IMR-90 (cell line): ENCODE measurements at regions not wholly inside any gene's neighbourhood (a gene's known extent, or its start where the extent isn't known, plus 50 kb on each side); places are given as distances from the start of the nearest gene placed in this dataset.
A peak's percentile ranks its signal among the peaks of the same experiment; 100 is the strongest.

Experiments
- ATAC-seq: fragments of 200-7000 bp; cut with Tn5 transposase; 2 replicates; pipeline ENCODE4 v1.9.1; 2020; ENCODE audit warnings: low read depth, mild to moderate bottlenecking, moderate library complexity
- BruUV-seq: library from RNA; stranded (reverse); fragments of 400-500 nt; replicated peaks from 2 replicates; lab custom pipeline; 2021; lab: Mats Ljungman, UMichigan
- CTCF ChIA-PET: fragments of 300-600 bp; formaldehyde crosslinking; extraction: SDS; loops from one replicate; lab custom pipeline; 2021; ENCODE audit warnings: antibody characterized with exemption; lab: Yijun Ruan, JAX
- POLR2A ChIA-PET: fragments of 300-600 bp; sonication (Branson Sonifier 250); formaldehyde crosslinking; loops from one replicate; lab custom pipeline; 2022; ENCODE audit warnings: antibody characterized with exemption; ENCODE audit not compliant: unreplicated experiment; lab: Charles Lee
- DNase-seq: peaks from one replicate; pipeline ENCODE4 v3.0.0; 2013
- H2AFZ ChIP-seq: replicated peaks from 2 replicates; pipeline ENCODE3; 2013; ENCODE audit warnings: low read length, mild to moderate bottlenecking; ENCODE audit not compliant: poor library complexity
- H2AK5ac ChIP-seq: 2 replicates; pipeline ENCODE4 v1.6.1; 2013; ENCODE audit warnings: low read depth, low read length, inconsistent platforms
- H2AK9ac ChIP-seq: replicated peaks from 2 replicates; pipeline ENCODE3; 2013; ENCODE audit warnings: mild to moderate bottlenecking, low read depth, low read length, moderate library complexity; ENCODE audit not compliant: poor library complexity
- H2BK120ac ChIP-seq: 2 replicates; pipeline ENCODE4 v1.6.1; 2013; ENCODE audit warnings: low read depth, low read length, inconsistent platforms
- H2BK15ac ChIP-seq: 3 replicates; pipeline ENCODE4 v1.6.1; 2013; ENCODE audit warnings: low read depth, low read length, inconsistent platforms
- H2BK20ac ChIP-seq: 2 replicates; pipeline ENCODE4 v1.6.1; 2013; ENCODE audit warnings: low read depth, mild to moderate bottlenecking, inconsistent platforms, low read length, moderate library complexity
- H2BK5ac ChIP-seq: 2 replicates; pipeline ENCODE4 v1.6.1; 2013; ENCODE audit warnings: mild to moderate bottlenecking, low read depth, low read length, inconsistent platforms; ENCODE audit not compliant: poor library complexity, severe bottlenecking
- H3K14ac ChIP-seq: replicated peaks from 2 replicates; pipeline ENCODE4 v1.6.1; 2013; ENCODE audit warnings: low read depth, low read length, inconsistent platforms
- H3K18ac ChIP-seq: 2 replicates; pipeline ENCODE4 v1.6.1; 2013; ENCODE audit warnings: low read depth, low read length, control low read depth
- H3K23ac ChIP-seq: 2 replicates; pipeline ENCODE4 v1.6.1; 2013; ENCODE audit warnings: low read depth, low read length, inconsistent platforms
- H3K27ac ChIP-seq: 2 replicates; pipeline ENCODE4 v1.5.1; 2013; ENCODE audit warnings: mild to moderate bottlenecking, control low read depth, low read length; ENCODE audit not compliant: insufficient read depth
- H3K27me3 ChIP-seq: 2 replicates; pipeline ENCODE4 v1.6.1; 2013; ENCODE audit warnings: low read length; ENCODE audit not compliant: control insufficient read depth, insufficient read depth
- H3K36me3 ChIP-seq: 2 replicates; pipeline ENCODE4 v1.6.1; 2013; ENCODE audit warnings: low read length, mixed read lengths; ENCODE audit not compliant: control insufficient read depth, insufficient read depth
- H3K4ac ChIP-seq: 2 replicates; pipeline ENCODE4 v1.6.1; 2013; ENCODE audit warnings: low read depth, low read length, inconsistent platforms
- H3K4me1 ChIP-seq: 2 replicates; pipeline ENCODE4 v1.6.1; 2013; ENCODE audit warnings: low read length, mixed read lengths; ENCODE audit not compliant: control insufficient read depth, insufficient read depth
- H3K4me2 ChIP-seq: 2 replicates; pipeline ENCODE4 v1.6.1; 2013; ENCODE audit warnings: low read depth, mild to moderate bottlenecking, control low read depth, low read length, moderate library complexity
- H3K4me3 ChIP-seq: 2 replicates; pipeline ENCODE4 v1.5.1; 2013; ENCODE audit warnings: low read depth, mild to moderate bottlenecking, control low read depth, low read length, moderate library complexity; ENCODE audit not compliant: insufficient read depth
- H3K56ac ChIP-seq: 2 replicates; pipeline ENCODE4 v1.6.1; 2013; ENCODE audit warnings: low read length, inconsistent platforms; ENCODE audit not compliant: insufficient read depth; ENCODE audit errors: extremely low read depth
- H3K79me1 ChIP-seq, 2 experiments: 2 replicates each; pipeline ENCODE4 v1.6.1; 2013; ENCODE audit warnings: low read length in 2 of 2, inconsistent platforms in 1 of 2, low read depth in 1 of 2
- H3K9ac ChIP-seq: 2 replicates; pipeline ENCODE4 v1.6.1; 2013; ENCODE audit warnings: low read depth, low read length, control low read depth
- H3K9me1 ChIP-seq: 2 replicates; pipeline ENCODE4 v1.6.1; 2013; ENCODE audit warnings: low read length, inconsistent platforms; ENCODE audit not compliant: insufficient read depth
- H3K9me3 ChIP-seq: 2 replicates; pipeline ENCODE4 v1.6.1; 2013; ENCODE audit warnings: low read length; ENCODE audit not compliant: control insufficient read depth, insufficient read depth
- H4K20me1 ChIP-seq: 2 replicates; pipeline ENCODE4 v1.6.1; 2013; ENCODE audit warnings: low read length, inconsistent platforms; ENCODE audit not compliant: insufficient read depth
- H4K5ac ChIP-seq: 2 replicates; pipeline ENCODE4 v1.6.1; 2013; ENCODE audit warnings: mild to moderate bottlenecking, low read depth, low read length, control low read depth
- H4K8ac ChIP-seq, 2 experiments: 2 replicates each; pipeline ENCODE4 v1.6.1; 2013; ENCODE audit warnings: low read depth in 2 of 2, low read length in 2 of 2, control low read depth in 1 of 2, inconsistent platforms in 1 of 2
- H4K91ac ChIP-seq: 2 replicates; pipeline ENCODE4 v1.6.1; 2013; ENCODE audit warnings: low read depth, low read length, inconsistent platforms; ENCODE audit not compliant: insufficient read depth
- BHLHE40 ChIP-seq: fragments of 150-350 bp; IDR thresholded peaks from 2 replicates; pipeline ENCODE4 v1.6.1; 2016; ENCODE audit warnings: mild to moderate bottlenecking, low read depth, low read length
- MAFK ChIP-seq: IDR thresholded peaks from 2 replicates; pipeline ENCODE4 v1.6.1; 2012; ENCODE audit warnings: low read depth, low read length, improper control_type of control experiment
- MAZ ChIP-seq: IDR thresholded peaks from 2 replicates; pipeline ENCODE4 v1.6.1; 2012; ENCODE audit warnings: low read depth, mild to moderate bottlenecking, low read length, improper control_type of control experiment, moderate library complexity, borderline replicate concordance
- MXI1 ChIP-seq: IDR thresholded peaks from 2 replicates; pipeline ENCODE4 v1.6.1; 2012; ENCODE audit warnings: low read depth, mild to moderate bottlenecking, low read length, moderate library complexity, borderline replicate concordance
- NFE2L2 ChIP-seq: fragments of 150-350 bp; IDR thresholded peaks from 2 replicates; pipeline ENCODE4 v1.6.1; 2016; ENCODE audit warnings: low read depth, mild to moderate bottlenecking, low read length
- POLR2A ChIP-seq: IDR thresholded peaks from 2 replicates; pipeline ENCODE4 v1.6.1; 2012; ENCODE audit warnings: mild to moderate bottlenecking, low read depth, low read length
- RAD21 ChIP-seq: IDR thresholded peaks from 2 replicates; pipeline ENCODE4 v1.6.1; 2012; ENCODE audit warnings: low read length, improper control_type of control experiment
- RFX5 ChIP-seq: IDR thresholded peaks from 2 replicates; pipeline ENCODE4 v1.8.0; 2012; ENCODE audit warnings: low read depth, mild to moderate bottlenecking, low read length, moderate library complexity
- SMC3 ChIP-seq: fragments of 150-350 bp; IDR thresholded peaks from 2 replicates; pipeline ENCODE4 v1.6.1; 2016; ENCODE audit warnings: low read depth, mild to moderate bottlenecking, antibody characterized with exemption, low read length, moderate library complexity
- USF2 ChIP-seq: fragments of 150-350 bp; IDR thresholded peaks from 2 replicates; pipeline ENCODE4 v1.6.1; 2017; ENCODE audit warnings: mild to moderate bottlenecking, antibody characterized with exemption, low read length, low read depth
- WGBS, 2 experiments: methylation state at CpG; one replicate each; pipeline versions ENCODE4 v1.1.5 to v1.1.7; 2013; ENCODE audit warnings: missing lambda C conversion rate in 2 of 2; ENCODE audit not compliant: insufficient read length in 1 of 2; ENCODE audit errors: extremely low coverage in 2 of 2; 5-methylcytosine and 5-hydroxymethylcytosine counted together
- dilution Hi-C: fragments of 300-500 bp; cut with HindIII; formaldehyde crosslinking; loops from one replicate; pipeline ENCODE4 v1.14.3; 2018; ENCODE audit warnings: low sequenced_read_pairs; ENCODE audit not compliant: unreplicated experiment
- in situ Hi-C: fragments of 300-500 bp; cut with MboI; formaldehyde crosslinking; loops from 3 replicates; pipeline ENCODE4 v1.14.3; 2019; ENCODE audit warnings: low sequenced_read_pairs, inconsistent platforms, mixed read lengths
- intact Hi-C: fragments of 100-400 bp; cut with micrococcal nuclease; formaldehyde crosslinking; loops from 2 replicates; pipeline ENCODE4 v1.10.0; 2022
- TF ChIP-seq, protein P1 (sequence below): conservative IDR thresholded peaks from 2 replicates; pipeline ENCODE4 v1.5.1; 2012; ENCODE audit warnings: mild to moderate bottlenecking, low read depth, low read length, improper control_type of control experiment

- Histone ChIP-seq H3K4me2 (no peak overlapping the region), H4K5ac (no peak overlapping the region), H2BK120ac (0 out of 2 replicates have a peak overlapping the region, but pooled peaks have one; percentile 12), H3K23ac (no peak overlapping the region), H3K27ac (no peak overlapping the region), H3K9me1 (peaks cover 8% of the 10 kb centered on the region), H2AK5ac (0 out of 2 replicates have a peak overlapping the region, but pooled peaks have one; percentile 26), H4K91ac (no peak overlapping the region), H3K4ac (no peak overlapping the region), H4K8ac (no peak overlapping the region), H3K4me3 (no peak overlapping the region), H3K27me3 (no peaks in the 10 kb centered on the region; the same call in 1 of the 2 replicates), H2AK9ac (peak overlapping the region; percentile 11), H3K9me3 (no peaks in the 10 kb centered on the region), H3K9ac (no peak overlapping the region), H2BK15ac (no peak overlapping the region; the same call in 2 of the 3 replicates), H4K20me1 (no peaks in the 10 kb centered on the region), H3K56ac (no peak overlapping the region), H3K79me1 (no peaks in the 10 kb centered on the region), H3K18ac (no peak overlapping the region), H2AFZ (peak overlapping the region; percentile 33), H2BK20ac (no peak overlapping the region), H2BK5ac (no peak overlapping the region), H3K4me1 (peaks cover 5% of the 10 kb centered on the region; the same call in 1 of the 2 replicates), H3K36me3 (no peaks in the 10 kb centered on the region), H3K14ac (no peak overlapping the region)
- WGBS, 2 experiments, result 100% methylated on average over 1 of the region's 5 CpGs; no CpG with 5 or more reads in 1 of the 2 experiments
- no peak for TF ChIP-seq BHLHE40
- no peak for TF ChIP-seq MXI1
- TF ChIP-seq POLR2A, result no peak
- TF ChIP-seq RFX5, result no peak
- TF ChIP-seq, protein P1, sequence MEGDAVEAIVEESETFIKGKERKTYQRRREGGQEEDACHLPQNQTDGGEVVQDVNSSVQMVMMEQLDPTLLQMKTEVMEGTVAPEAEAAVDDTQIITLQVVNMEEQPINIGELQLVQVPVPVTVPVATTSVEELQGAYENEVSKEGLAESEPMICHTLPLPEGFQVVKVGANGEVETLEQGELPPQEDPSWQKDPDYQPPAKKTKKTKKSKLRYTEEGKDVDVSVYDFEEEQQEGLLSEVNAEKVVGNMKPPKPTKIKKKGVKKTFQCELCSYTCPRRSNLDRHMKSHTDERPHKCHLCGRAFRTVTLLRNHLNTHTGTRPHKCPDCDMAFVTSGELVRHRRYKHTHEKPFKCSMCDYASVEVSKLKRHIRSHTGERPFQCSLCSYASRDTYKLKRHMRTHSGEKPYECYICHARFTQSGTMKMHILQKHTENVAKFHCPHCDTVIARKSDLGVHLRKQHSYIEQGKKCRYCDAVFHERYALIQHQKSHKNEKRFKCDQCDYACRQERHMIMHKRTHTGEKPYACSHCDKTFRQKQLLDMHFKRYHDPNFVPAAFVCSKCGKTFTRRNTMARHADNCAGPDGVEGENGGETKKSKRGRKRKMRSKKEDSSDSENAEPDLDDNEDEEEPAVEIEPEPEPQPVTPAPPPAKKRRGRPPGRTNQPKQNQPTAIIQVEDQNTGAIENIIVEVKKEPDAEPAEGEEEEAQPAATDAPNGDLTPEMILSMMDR, result no peak
- TF ChIP-seq SMC3, result no peak
- TF ChIP-seq RAD21, result no peak
- no peak for TF ChIP-seq MAFK
- TF ChIP-seq NFE2L2, result no peak
- no peak for TF ChIP-seq MAZ
- no peak for TF ChIP-seq USF2
- dilution Hi-C loops (no loop called here), in situ Hi-C loops (no loop called here), intact Hi-C loops (no loop called here)
- no TSS peak for BruUV-seq
- DNase-seq (no peak), ATAC-seq (no peak)
- POLR2A ChIA-PET, result no interaction called here
- CTCF ChIA-PET, result interaction anchor here (1.5 kb wide), 1 partner anchor 190 kb away, joined by 3 read pairs; no protein-coding TSS in a partner anchor
Observed at GRCh38 chr15:62857411-62857853, 185.1 kb upstream of the TPM1 start.
